Esophagus mucosa (tissue), 1 donor: ENCODE measurements at regions not wholly inside any gene's neighbourhood (a gene's known extent, or its start where the extent isn't known, plus 50 kb on each side); places are given as distances from the start of the nearest gene placed in this dataset.

Experiments
- ATAC-seq: fragments of 200-7000 bp; cut with Tn5 transposase; one replicate; pipeline ENCODE4 v1.9.1; 2020
- donor health status: DM: yes; HTN: yes; CAD: no.

GRCh38 chr11:24298146-24298545 lies 198.7 kb upstream of the LUZP2 start:
- no peak for ATAC-seq

DNA sequence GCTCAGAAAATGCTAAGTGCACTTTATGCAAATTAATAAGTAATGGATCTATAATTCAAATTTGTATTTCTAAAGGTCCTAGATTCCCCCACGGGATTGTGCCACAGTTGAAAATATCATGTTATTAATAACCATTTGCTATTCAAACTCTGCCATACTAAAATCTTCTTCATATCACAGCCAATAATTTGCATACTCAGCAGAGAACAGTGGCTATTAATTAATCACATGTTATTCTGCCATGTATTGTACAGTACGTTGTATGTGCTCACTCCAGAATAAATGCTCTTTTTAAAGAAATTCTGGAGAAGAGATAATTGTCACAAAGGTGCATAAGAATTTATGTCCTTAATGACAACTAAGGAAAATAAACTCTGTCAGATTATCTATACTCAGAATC lies 184.9 kb upstream of the LUZP2 start:
- no peak for ATAC-seq

DNA sequence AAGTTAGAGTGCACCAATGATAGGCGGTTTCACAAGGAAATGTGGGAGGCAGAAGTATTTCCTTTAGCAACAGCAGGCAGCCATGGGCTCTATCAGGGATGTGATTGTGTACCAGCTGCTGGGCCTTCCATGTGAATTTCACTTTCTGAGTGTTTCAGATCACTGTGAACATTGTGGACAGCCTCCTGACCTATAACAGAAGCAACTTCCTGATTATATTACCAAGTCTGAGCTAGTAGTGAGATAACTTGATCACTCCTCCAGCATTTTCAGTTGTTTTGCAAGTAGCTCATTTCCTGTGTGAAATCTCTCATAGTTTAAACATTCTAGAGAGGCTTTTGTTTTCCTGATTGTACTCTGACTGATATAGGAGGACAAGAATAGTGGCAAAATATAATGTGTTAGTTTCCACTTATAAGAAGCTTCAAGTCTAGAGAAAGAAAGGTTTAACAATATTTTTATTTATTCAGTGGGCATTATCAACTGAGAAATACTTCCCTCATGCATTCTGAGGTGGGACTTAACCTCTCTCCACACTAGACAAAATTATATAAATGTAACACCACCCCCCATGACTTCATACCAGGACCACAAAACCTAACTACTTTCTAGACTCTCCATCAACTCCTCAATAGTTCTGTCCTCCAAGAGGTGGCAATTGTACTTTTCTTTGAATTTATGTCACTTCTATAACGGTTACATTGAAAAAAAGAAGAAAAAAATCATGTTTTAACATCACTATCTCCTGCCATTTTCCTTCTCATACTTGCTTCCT lies 184.2 kb upstream of the LUZP2 start:
- no peak for ATAC-seq

DNA sequence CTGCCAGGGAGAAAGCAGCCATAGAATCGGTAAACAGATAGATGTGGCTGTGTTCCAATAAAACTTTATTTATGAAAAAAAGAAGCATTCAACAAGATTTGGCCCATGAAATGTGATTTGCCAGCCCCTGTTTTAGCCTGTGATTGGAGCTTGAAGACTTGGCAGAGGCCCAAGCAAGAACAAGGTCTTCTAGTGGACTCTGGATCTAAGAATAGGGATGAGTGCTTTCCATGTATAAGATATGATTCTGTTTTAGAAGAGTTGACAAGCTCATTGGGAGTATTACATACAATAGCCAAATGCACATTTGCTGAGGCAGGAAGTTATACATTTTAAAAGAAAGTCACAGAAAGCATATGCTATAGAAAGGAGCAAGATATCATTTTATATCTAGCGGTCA lies 175.6 kb upstream of the LUZP2 start:
- no peak for ATAC-seq

- ATAC-seq, result no peak
Observed at GRCh38 chr11:24324211-24324610, 172.6 kb upstream of the LUZP2 start.

GRCh38 chr11:24344222-24344621 lies 152.6 kb upstream of the LUZP2 start:
- ATAC-seq, result no peak

GRCh38 chr11:24348908-24349307 lies 147.9 kb upstream of the LUZP2 start:
- ATAC-seq, result no peak

- ATAC-seq, result no peak
Observed at GRCh38 chr11:24351179-24351578, 145.7 kb upstream of the LUZP2 start.

DNA sequence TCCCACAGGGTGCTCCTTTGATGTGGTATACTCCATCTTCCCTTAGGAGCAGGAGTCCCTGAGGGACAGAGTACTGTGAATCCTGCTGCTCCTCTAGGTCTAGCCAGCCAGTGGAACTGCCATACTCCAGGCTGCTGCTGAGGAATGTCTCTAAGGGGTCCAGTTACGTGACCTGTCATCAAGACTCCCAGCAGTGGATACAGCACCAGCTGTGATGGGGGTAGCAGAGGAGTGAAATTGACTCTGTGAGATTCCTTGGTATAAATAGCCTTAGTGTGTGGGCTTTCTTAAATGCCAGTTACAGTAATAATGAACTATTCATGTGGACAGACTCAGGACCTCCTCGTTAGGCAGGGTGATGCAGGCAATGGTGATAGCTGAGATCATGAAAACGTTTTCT lies 140.4 kb upstream of the LUZP2 start:
- ATAC-seq, result no peak

- ATAC-seq, result no peak
Observed at GRCh38 chr11:24357620-24358410, 139.0 kb upstream of the LUZP2 start.

- no peak for ATAC-seq
Observed at GRCh38 chr11:24372491-24372890, 124.4 kb upstream of the LUZP2 start.

- ATAC-seq, result no peak
Observed at GRCh38 chr11:24373516-24373915, 123.3 kb upstream of the LUZP2 start.

GRCh38 chr11:24375351-24375750 lies 121.5 kb upstream of the LUZP2 start:
- ATAC-seq, result no peak

DNA sequence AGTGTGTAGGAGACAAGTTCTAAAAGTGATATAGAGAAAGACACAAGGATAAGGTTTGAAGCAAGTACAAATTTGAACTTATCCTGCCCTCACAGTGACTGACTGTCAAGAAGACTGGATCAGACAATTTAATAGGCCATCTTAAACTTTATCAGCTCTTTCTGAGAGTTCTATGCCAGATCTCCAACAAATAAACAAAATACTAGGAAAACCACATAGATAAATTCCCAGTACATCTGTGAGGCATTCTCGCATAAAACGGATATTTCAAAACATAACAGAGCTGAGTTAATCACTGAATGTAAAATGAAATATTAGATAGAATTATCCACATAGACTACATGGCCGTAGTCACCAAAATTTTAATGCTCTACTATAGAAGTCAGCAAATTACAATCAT lies 120.9 kb upstream of the LUZP2 start:
- no peak for ATAC-seq

DNA sequence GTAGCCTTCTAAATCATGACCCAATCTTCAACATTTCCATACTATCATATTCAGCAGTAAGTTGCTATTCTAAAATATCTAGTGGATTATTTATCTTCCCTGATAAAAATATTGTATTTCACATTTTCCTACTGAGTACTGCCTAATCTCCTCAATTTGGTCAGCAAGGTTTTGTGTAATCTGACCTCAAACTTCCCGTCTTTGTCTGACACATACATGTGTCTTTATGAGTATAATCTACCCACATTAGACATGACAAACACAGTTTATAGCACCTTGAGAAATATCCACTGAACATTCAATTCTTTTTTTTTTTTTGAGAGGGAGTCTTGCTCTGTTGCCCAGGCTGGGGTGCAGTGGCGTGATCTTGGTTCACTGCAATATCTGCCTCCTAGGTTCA lies 113.7 kb upstream of the LUZP2 start:
- ATAC-seq, result no peak

DNA sequence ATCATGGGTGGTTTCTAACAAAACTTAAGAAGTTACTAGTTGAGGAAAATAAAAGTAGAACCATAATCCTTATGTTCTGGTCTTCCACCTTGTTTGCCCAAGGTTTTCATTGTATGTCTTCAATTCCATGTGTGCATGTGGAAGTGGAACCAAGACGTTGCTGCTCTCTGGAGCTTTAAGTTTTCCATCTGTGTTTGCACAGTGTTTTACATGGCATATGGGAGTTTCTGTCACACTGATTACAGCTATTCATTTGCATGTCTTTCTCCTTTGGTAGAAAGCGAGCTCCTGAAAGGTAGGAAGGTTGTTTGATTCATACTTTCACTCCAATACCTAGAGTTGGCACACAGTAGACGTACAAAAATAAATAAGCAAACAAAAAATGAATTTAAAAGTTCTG lies 112.6 kb upstream of the LUZP2 start:
- no peak for ATAC-seq

GRCh38 chr11:24386546-24387397 lies 110.1 kb upstream of the LUZP2 start:
- ATAC-seq, result no peak

- no peak for ATAC-seq
Observed at GRCh38 chr11:24389575-24389974, 107.3 kb upstream of the LUZP2 start.

- ATAC-seq, result no peak
Observed at GRCh38 chr11:24390016-24390415, 106.8 kb upstream of the LUZP2 start.

- no peak for ATAC-seq
Observed at GRCh38 chr11:24390762-24391161, 106.1 kb upstream of the LUZP2 start.

- ATAC-seq, result peak; percentile 79
Observed at GRCh38 chr11:24391167-24391566, 105.7 kb upstream of the LUZP2 start.

- ATAC-seq, result peak; percentile 70
Observed at GRCh38 chr11:24400059-24400665, 96.7 kb upstream of the LUZP2 start.

DNA sequence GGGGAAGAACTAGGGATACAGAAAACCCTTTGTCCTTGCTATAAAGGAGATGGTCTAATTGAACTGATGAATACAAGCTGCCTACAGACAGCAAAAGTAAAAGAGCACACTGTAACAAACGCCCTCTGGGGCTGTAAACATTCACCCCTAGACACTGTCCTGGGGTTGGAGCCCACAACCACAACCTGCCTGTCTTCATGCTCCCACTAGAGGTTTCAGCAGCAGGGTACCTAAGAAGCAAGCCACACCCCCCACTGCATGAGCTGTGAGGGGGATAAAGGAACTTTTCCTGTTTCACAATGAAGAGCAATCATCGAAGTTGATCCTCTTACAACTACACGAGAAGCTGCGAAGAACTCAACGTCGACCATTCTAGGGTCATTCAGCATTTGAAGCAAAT lies 90.5 kb upstream of the LUZP2 start:
- no peak for ATAC-seq
